Transverse colon (tissue), 4 donors: ENCODE measurements at regions not wholly inside any gene's neighbourhood (a gene's known extent, or its start where the extent isn't known, plus 50 kb on each side); places are given as distances from the start of the nearest gene placed in this dataset.

Experiments used
- EP300 ChIP-seq: sonication (generic); formaldehyde crosslinking; IDR thresholded peaks from one replicate; pipeline ENCODE4 v1.6.1; 2017; ENCODE audit warnings: antibody characterized with exemption, low read depth
- POLR2A ChIP-seq: fragments of 450-650 bp; IDR thresholded peaks from one replicate; pipeline ENCODE4 v1.6.1; 2016; ENCODE audit warnings: antibody characterized with exemption, mild to moderate bottlenecking, moderate library complexity
- POLR2AphosphoS5 ChIP-seq, 3 donors: sonication (generic); formaldehyde crosslinking; IDR thresholded peaks; one replicate each; pipeline ENCODE4 v1.6.1; 2016; ENCODE audit warnings: antibody characterized with exemption in 3 of 3
- TF ChIP-seq, protein P1 (sequence below), 5 experiments: fragments of 200-600 bp in 3 of 5; fragments of 450-650 bp in 2 of 5; sonication (generic) in 3 of 5; IDR thresholded peaks; 1 replicate in 2 of 5; 2 replicates in 3 of 5; pipeline ENCODE4 v1.5.1; 2016 to 2017; ENCODE audit warnings: antibody characterized with exemption in 5 of 5, inconsistent platforms in 3 of 5, mild to moderate bottlenecking in 2 of 5, moderate library complexity in 1 of 5

DNA sequence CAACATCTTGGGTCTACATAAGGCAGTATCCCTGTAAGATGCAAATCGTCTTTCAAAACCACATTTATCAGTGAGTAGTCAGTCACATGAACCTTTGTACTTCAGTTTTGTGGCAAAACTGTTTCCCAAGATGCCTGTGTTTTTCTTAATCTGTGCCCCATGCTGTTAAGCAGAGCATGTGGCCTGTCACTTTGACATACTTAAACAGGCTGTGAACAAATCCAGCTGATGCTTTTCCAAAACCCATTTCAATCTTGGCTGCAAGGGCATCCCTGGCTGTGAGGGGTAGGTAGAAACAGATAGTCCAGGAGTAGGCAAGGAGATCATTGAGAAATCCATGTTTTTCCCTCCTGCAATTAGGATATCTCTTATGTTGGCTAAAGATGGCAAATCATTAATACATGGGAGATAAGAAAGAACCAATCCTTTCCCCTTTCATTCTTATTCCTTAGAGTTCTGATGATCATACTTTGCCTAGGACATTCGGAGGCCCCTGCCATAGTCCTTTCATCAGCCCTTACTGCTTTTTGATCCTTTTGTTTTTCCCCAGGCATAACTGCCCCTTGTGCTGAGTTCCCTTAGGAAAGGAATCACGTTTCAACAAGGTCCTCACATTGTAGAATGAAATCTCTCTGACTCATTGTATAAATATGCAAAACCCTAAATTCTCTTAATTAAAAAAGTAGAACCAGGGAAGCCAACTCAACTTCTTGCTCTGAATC lies 121.1 kb upstream of the EEA1 start:
- TF ChIP-seq, protein P1, sequence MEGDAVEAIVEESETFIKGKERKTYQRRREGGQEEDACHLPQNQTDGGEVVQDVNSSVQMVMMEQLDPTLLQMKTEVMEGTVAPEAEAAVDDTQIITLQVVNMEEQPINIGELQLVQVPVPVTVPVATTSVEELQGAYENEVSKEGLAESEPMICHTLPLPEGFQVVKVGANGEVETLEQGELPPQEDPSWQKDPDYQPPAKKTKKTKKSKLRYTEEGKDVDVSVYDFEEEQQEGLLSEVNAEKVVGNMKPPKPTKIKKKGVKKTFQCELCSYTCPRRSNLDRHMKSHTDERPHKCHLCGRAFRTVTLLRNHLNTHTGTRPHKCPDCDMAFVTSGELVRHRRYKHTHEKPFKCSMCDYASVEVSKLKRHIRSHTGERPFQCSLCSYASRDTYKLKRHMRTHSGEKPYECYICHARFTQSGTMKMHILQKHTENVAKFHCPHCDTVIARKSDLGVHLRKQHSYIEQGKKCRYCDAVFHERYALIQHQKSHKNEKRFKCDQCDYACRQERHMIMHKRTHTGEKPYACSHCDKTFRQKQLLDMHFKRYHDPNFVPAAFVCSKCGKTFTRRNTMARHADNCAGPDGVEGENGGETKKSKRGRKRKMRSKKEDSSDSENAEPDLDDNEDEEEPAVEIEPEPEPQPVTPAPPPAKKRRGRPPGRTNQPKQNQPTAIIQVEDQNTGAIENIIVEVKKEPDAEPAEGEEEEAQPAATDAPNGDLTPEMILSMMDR (IDR thresholded peaks at IDR 0.05): no peak
- TF ChIP-seq POLR2A: no peak
- no peak for TF ChIP-seq EP300
- no peak for TF ChIP-seq POLR2AphosphoS5 (IDR thresholded peaks at IDR 0.05)
